Osteocyte (in vitro differentiated cells): ENCODE measurements at regions not wholly inside any gene's neighbourhood (a gene's known extent, or its start where the extent isn't known, plus 50 kb on each side); places are given as distances from the start of the nearest gene placed in this dataset.

Experiments used
- DNase-seq: peaks from one replicate; pipeline ENCODE4 v3.0.0; 2021; ENCODE audit warnings: mixed read lengths; ENCODE audit not compliant: unreplicated experiment; ENCODE audit errors: extremely low spot score
- H3K27ac Mint-ChIP-seq: one replicate; pipeline ENCODE4 v1.8.0; 2021; ENCODE audit warnings: mild to moderate bottlenecking, mixed read lengths; ENCODE audit not compliant: unreplicated experiment
- H3K27me3 Mint-ChIP-seq: one replicate; pipeline ENCODE4 v1.8.0; 2021; ENCODE audit warnings: mixed read lengths; ENCODE audit not compliant: unreplicated experiment
- H3K36me3 Mint-ChIP-seq: one replicate; pipeline ENCODE4 v1.8.0; 2021; ENCODE audit warnings: mixed read lengths; ENCODE audit not compliant: unreplicated experiment
- H3K4me1 Mint-ChIP-seq: one replicate; pipeline ENCODE4 v1.8.0; 2021; ENCODE audit warnings: mixed read lengths; ENCODE audit not compliant: unreplicated experiment
- H3K4me3 Mint-ChIP-seq: one replicate; pipeline ENCODE4 v1.8.0; 2021; ENCODE audit warnings: mild to moderate bottlenecking, moderate library complexity, mixed read lengths; ENCODE audit not compliant: unreplicated experiment
- H3K9me3 Mint-ChIP-seq: one replicate; pipeline ENCODE4 v1.8.0; 2021; ENCODE audit warnings: mixed read lengths; ENCODE audit not compliant: unreplicated experiment
- TF ChIP-seq, protein P1 (sequence below): fragments of 200-600 bp; sonication (generic); IDR thresholded peaks from 2 replicates; pipeline ENCODE4 v1.5.0; 2021; ENCODE audit warnings: antibody characterized with exemption, mild to moderate bottlenecking, moderate library complexity

- TF ChIP-seq, protein P1, sequence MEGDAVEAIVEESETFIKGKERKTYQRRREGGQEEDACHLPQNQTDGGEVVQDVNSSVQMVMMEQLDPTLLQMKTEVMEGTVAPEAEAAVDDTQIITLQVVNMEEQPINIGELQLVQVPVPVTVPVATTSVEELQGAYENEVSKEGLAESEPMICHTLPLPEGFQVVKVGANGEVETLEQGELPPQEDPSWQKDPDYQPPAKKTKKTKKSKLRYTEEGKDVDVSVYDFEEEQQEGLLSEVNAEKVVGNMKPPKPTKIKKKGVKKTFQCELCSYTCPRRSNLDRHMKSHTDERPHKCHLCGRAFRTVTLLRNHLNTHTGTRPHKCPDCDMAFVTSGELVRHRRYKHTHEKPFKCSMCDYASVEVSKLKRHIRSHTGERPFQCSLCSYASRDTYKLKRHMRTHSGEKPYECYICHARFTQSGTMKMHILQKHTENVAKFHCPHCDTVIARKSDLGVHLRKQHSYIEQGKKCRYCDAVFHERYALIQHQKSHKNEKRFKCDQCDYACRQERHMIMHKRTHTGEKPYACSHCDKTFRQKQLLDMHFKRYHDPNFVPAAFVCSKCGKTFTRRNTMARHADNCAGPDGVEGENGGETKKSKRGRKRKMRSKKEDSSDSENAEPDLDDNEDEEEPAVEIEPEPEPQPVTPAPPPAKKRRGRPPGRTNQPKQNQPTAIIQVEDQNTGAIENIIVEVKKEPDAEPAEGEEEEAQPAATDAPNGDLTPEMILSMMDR: no peak
- H3K27me3 Mint-ChIP-seq: no peaks in the 10 kb centered on the region
- peaks cover 8% of the 10 kb centered on the region for H3K4me1 Mint-ChIP-seq
- no peaks in the 10 kb centered on the region for H3K36me3 Mint-ChIP-seq
- no peaks in the 10 kb centered on the region for H3K9me3 Mint-ChIP-seq
- DNase-seq: no peak
- no peak overlapping the region for H3K4me3 Mint-ChIP-seq
- no peak overlapping the region for H3K27ac Mint-ChIP-seq
Observed at GRCh38 chr14:22466491-22466890, 122.5 kb downstream of the DAD1 start.

GRCh38 chr14:22465201-22465840, 123.7 kb downstream of the DAD1 start:
- no peak overlapping the region for H3K4me3 Mint-ChIP-seq
- H3K27ac Mint-ChIP-seq: no peak overlapping the region
- DNase-seq: no peak
- no peaks in the 10 kb centered on the region for H3K27me3 Mint-ChIP-seq
- TF ChIP-seq, protein P1: no peak
- peaks cover 5% of the 10 kb centered on the region for H3K4me1 Mint-ChIP-seq
- no peaks in the 10 kb centered on the region for H3K36me3 Mint-ChIP-seq
- no peaks in the 10 kb centered on the region for H3K9me3 Mint-ChIP-seq

- TF ChIP-seq, protein P1: no peak
- no peak for DNase-seq
- H3K36me3 Mint-ChIP-seq: no peaks in the 10 kb centered on the region
- H3K4me1 Mint-ChIP-seq: peaks cover 5% of the 10 kb centered on the region
- H3K4me3 Mint-ChIP-seq: no peak overlapping the region
- H3K27ac Mint-ChIP-seq: no peak overlapping the region
- H3K9me3 Mint-ChIP-seq: no peaks in the 10 kb centered on the region
- no peaks in the 10 kb centered on the region for H3K27me3 Mint-ChIP-seq
Observed at GRCh38 chr14:22464422-22465142, 124.4 kb downstream of the DAD1 start.

- Mint-ChIP-seq H3K36me3 (no peaks in the 10 kb centered on the region), H3K4me3 (no peak overlapping the region), H3K27ac (no peak overlapping the region), H3K9me3 (no peaks in the 10 kb centered on the region), H3K4me1 (peaks cover 5% of the 10 kb centered on the region), H3K27me3 (no peaks in the 10 kb centered on the region)
- TF ChIP-seq, protein P1: no peak
- DNase-seq: no peak
Observed at GRCh38 chr14:22463763-22464173, 125.3 kb downstream of the DAD1 start.

DNA sequence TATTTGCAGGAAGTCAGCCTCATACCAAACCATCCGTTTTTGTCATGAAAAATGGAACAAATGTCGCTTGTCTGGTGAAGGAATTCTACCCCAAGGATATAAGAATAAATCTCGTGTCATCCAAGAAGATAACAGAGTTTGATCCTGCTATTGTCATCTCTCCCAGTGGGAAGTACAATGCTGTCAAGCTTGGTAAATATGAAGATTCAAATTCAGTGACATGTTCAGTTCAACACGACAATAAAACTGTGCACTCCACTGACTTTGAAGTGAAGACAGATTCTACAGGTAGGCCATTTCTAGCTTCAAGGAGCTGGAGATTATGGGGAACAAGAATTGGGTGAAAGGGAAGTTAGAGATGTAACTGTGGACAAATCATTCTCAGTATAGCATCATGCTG, 126.1 kb downstream of the DAD1 start:
- no peak overlapping the region for H3K27ac Mint-ChIP-seq
- peaks cover 5% of the 10 kb centered on the region for H3K4me1 Mint-ChIP-seq
- H3K4me3 Mint-ChIP-seq: no peak overlapping the region
- no peak for DNase-seq
- H3K27me3 Mint-ChIP-seq: peaks cover 8% of the 10 kb centered on the region
- TF ChIP-seq, protein P1: no peak
- no peaks in the 10 kb centered on the region for H3K9me3 Mint-ChIP-seq
- H3K36me3 Mint-ChIP-seq: no peaks in the 10 kb centered on the region
